ENCODE measurements at regions not wholly inside any gene's neighbourhood (a gene's known extent, or its start where the extent isn't known, plus 50 kb on each side); places are given as distances from the start of the nearest gene placed in this dataset.

- TF ChIP-seq ZNF24 (tag by site-specific recombination; IDR thresholded peaks at IDR 0.05): no peak
- no peak for TF ChIP-seq CTCF (tag by site-specific recombination; IDR thresholded peaks at IDR 0.05)
- TF ChIP-seq BCL11A (tag by site-specific recombination; IDR thresholded peaks at IDR 0.05; ENCODE audit: low read depth): no peak
Measured at GRCh38 chr15:96472681-96473080, 142.2 kb downstream of the NR2F2 start.

All from HEK293 (cell line).